Keratinocyte (primary cell): ENCODE measurements at regions not wholly inside any gene's neighbourhood (a gene's known extent, or its start where the extent isn't known, plus 50 kb on each side); places are given as distances from the start of the nearest gene placed in this dataset.
A peak's percentile ranks its signal among the peaks of the same experiment; 100 is the strongest.

Source experiments
- DNase-seq: peaks from one replicate; pipeline ENCODE4 v3.0.0-alpha.2; 2011; ENCODE audit warnings: low read depth, missing footprints, low spot score
- FAIRE-seq: peaks from 2 replicates; lab custom pipeline; 2011; peaks lifted over from hg19 to GRCh38; lab: Jason Lieb, UNC
- H2AFZ ChIP-seq: 2 replicates; pipeline ENCODE4 v1.6.0; 2012; ENCODE audit warnings: low read length, control low read depth, inconsistent platforms; ENCODE audit not compliant: control insufficient read depth
- H3K27ac ChIP-seq: 2 replicates; pipeline ENCODE4 v1.5.1; 2011; ENCODE audit warnings: low read length; ENCODE audit not compliant: control insufficient read depth, insufficient read depth
- H3K27me3 ChIP-seq: 3 replicates; pipeline ENCODE4 v1.6.0; 2011; ENCODE audit warnings: low read length; ENCODE audit not compliant: control insufficient read depth, insufficient read depth; ENCODE audit errors: extremely low read depth
- H3K36me3 ChIP-seq, 2 experiments: 2 replicates in 1 of 2; 3 replicates in 1 of 2; pipeline ENCODE4 v1.5.1; 2011; ENCODE audit warnings: low read length in 2 of 2, mild to moderate bottlenecking in 1 of 2; ENCODE audit not compliant: control insufficient read depth in 2 of 2, insufficient read depth in 2 of 2; ENCODE audit errors: extremely low read depth in 1 of 2
- H3K4me1 ChIP-seq: 3 replicates; pipeline ENCODE4 v1.5.1; 2011; ENCODE audit warnings: low read length; ENCODE audit not compliant: control insufficient read depth, insufficient read depth; ENCODE audit errors: extremely low read depth
- H3K4me2 ChIP-seq: 3 replicates; pipeline ENCODE4 v1.6.0; 2011; ENCODE audit warnings: low read depth, low read length; ENCODE audit not compliant: control insufficient read depth, insufficient read depth; ENCODE audit errors: extremely low read depth
- H3K4me3 ChIP-seq, 3 experiments: fragments of 200-600 bp in 1 of 3; sonication (generic) in 1 of 3; 2 replicates in 2 of 3; 3 replicates in 1 of 3; pipeline ENCODE4 v1.5.1; 2011 to 2016; ENCODE audit warnings: low read length in 3 of 3, mild to moderate bottlenecking in 3 of 3, control low read depth in 2 of 3, inconsistent platforms in 1 of 3, low read depth in 1 of 3, mixed read lengths in 1 of 3, mixed run types in 1 of 3, moderate library complexity in 1 of 3; ENCODE audit not compliant: control insufficient read depth in 2 of 3, insufficient read depth in 2 of 3; ENCODE audit errors: extremely low read depth in 1 of 3
- H3K79me2 ChIP-seq: 2 replicates; pipeline ENCODE4 v1.6.0; 2012; ENCODE audit warnings: low read length; ENCODE audit not compliant: control insufficient read depth, insufficient read depth
- H3K9ac ChIP-seq: 3 replicates; pipeline ENCODE4 v1.6.0; 2011; ENCODE audit warnings: low read length; ENCODE audit not compliant: control insufficient read depth, insufficient read depth; ENCODE audit errors: extremely low read depth
- H3K9me1 ChIP-seq: 3 replicates; pipeline ENCODE4 v1.6.0; 2011; ENCODE audit warnings: low read length; ENCODE audit not compliant: control insufficient read depth, insufficient read depth; ENCODE audit errors: extremely low read depth
- H3K9me3 ChIP-seq: 2 replicates; pipeline ENCODE4 v1.5.1; 2012; ENCODE audit warnings: low read depth, low read length; ENCODE audit not compliant: control insufficient read depth
- H4K20me1 ChIP-seq: 3 replicates; pipeline ENCODE4 v1.6.0; 2011; ENCODE audit warnings: low read length; ENCODE audit not compliant: control insufficient read depth, insufficient read depth; ENCODE audit errors: extremely low read depth
- EZH2 ChIP-seq: IDR thresholded peaks from one replicate; pipeline ENCODE4 v1.6.1; 2012; ENCODE audit warnings: inconsistent platforms, mild to moderate bottlenecking, low read length, moderate library complexity
- dilution Hi-C: fragments of 300-500 bp; cut with MboI; formaldehyde crosslinking; loops from one replicate; pipeline ENCODE4 v1.7.0; 2020; ENCODE audit warnings: low sequenced_read_pairs; ENCODE audit not compliant: extremely low pct_ligation_motif_present
- TF ChIP-seq, protein P1 (sequence below), 3 experiments: IDR thresholded peaks in 1 of 3; conservative IDR thresholded peaks in 1 of 3; optimal IDR thresholded peaks in 1 of 3; 2 replicates in 2 of 3; 3 replicates in 1 of 3; pipeline versions ENCODE3 to v1.5.1; 2011; ENCODE audit warnings: low read length in 3 of 3, mild to moderate bottlenecking in 3 of 3, moderate library complexity in 2 of 3, control low read depth in 1 of 3, inconsistent platforms in 1 of 3; ENCODE audit not compliant: insufficient read depth in 2 of 3; ENCODE audit errors: extremely low read depth in 1 of 3

DNA sequence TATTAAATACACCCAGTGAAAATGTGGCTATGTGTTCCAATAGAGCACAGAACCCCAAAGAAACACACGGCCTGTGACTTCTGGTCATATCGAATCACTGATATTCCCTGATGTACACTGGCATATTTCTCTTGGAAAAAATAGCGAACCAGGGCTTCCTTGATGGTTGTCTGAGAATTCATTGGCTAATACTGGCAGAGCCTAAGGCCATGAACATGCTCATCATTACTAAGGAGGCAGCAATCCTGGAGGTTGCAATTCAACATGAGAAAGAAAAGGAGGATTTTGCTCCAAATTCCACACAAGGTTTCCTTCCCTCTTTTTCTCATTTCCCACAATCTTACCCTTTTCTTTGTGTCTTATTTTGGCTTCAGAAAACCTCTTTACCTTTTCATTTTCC is 212.9 kb upstream of the HMGA2 start:
- Histone ChIP-seq H4K20me1 (no peaks in the 10 kb centered on the region), H3K36me3 (peaks cover 0 to 2% of the 10 kb centered on the region in 2 experiments), H3K27ac (peak overlapping the region; percentile 75), H3K4me3 (no peak overlapping the region), H3K27me3 (no peaks in the 10 kb centered on the region), H3K9me1 (no peaks in the 10 kb centered on the region), H3K4me1 (peaks cover 72% of the 10 kb centered on the region), H2AFZ (no peak overlapping the region), H3K4me2 (peak overlapping the region; percentile 75), H3K79me2 (no peaks in the 10 kb centered on the region), H3K9ac (no peak overlapping the region), H3K9me3 (no peaks in the 10 kb centered on the region)
- FAIRE-seq = peak; percentile 82
- TF ChIP-seq, protein P1, sequence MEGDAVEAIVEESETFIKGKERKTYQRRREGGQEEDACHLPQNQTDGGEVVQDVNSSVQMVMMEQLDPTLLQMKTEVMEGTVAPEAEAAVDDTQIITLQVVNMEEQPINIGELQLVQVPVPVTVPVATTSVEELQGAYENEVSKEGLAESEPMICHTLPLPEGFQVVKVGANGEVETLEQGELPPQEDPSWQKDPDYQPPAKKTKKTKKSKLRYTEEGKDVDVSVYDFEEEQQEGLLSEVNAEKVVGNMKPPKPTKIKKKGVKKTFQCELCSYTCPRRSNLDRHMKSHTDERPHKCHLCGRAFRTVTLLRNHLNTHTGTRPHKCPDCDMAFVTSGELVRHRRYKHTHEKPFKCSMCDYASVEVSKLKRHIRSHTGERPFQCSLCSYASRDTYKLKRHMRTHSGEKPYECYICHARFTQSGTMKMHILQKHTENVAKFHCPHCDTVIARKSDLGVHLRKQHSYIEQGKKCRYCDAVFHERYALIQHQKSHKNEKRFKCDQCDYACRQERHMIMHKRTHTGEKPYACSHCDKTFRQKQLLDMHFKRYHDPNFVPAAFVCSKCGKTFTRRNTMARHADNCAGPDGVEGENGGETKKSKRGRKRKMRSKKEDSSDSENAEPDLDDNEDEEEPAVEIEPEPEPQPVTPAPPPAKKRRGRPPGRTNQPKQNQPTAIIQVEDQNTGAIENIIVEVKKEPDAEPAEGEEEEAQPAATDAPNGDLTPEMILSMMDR (optimal IDR thresholded peaks at IDR 0.05 in 1 of 3, IDR thresholded peaks at IDR 0.05 in 1 of 3, conservative IDR thresholded peaks at IDR 0.05 in 1 of 3; ENCODE audit: extremely low read depth in 1 of 3, insufficient read depth in 2 of 3, low read length in 3 of 3) = no peak
- no peak for TF ChIP-seq EZH2
- dilution Hi-C loops = no loop called here
- DNase-seq = no peak

DNA sequence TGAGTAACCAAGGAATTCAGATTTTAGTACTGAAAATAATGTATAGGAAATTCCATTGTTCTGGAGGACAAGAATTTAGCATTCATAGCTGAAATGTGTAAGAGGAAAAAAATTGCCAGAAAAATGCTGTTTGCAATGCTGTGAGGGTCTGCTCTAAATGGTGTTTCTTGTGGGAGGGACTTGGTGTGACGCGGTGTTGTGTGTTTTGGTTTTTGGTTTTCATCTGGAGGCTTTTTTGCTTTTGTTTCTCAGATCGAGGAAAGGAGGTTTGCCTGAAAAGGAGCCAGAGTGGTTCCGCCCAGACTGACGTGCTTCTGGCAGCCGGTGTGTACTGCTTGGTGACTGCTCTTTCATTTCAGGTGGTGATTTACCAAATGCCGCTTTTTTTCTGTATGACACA is 211.8 kb upstream of the HMGA2 start:
- TF ChIP-seq, protein P1 (optimal IDR thresholded peaks at IDR 0.05 in 1 of 3, IDR thresholded peaks at IDR 0.05 in 1 of 3, conservative IDR thresholded peaks at IDR 0.05 in 1 of 3; ENCODE audit: extremely low read depth in 1 of 3, insufficient read depth in 2 of 3, low read length in 3 of 3) = no peak
- no peak for TF ChIP-seq EZH2
- Histone ChIP-seq H3K9me1 (no peaks in the 10 kb centered on the region), H3K4me2 (peak overlapping the region; percentile 75), H3K4me1 (peaks cover 61% of the 10 kb centered on the region), H3K9ac (peak overlapping the region; percentile 59), H2AFZ (peak overlapping the region; percentile 41), H3K9me3 (no peaks in the 10 kb centered on the region), H3K27ac (peak overlapping the region; percentile 75), H3K4me3 (peak overlapping the region in 1 of 3 experiments; percentile 1), H3K36me3 (no peaks in the 10 kb centered on the region), H4K20me1 (no peaks in the 10 kb centered on the region), H3K27me3 (no peaks in the 10 kb centered on the region), H3K79me2 (no peaks in the 10 kb centered on the region)
- dilution Hi-C loops = no loop called here
- DNase-seq (no peak), FAIRE-seq (peak; percentile 81)
